Left ventricle myocardium inferior (tissue), 1 donor: ENCODE measurements at regions not wholly inside any gene's neighbourhood (a gene's known extent, or its start where the extent isn't known, plus 50 kb on each side); places are given as distances from the start of the nearest gene placed in this dataset.
"Not testable (repeated sequence)": the region's sequence is repeated elsewhere in the genome, so short reads cannot be mapped to it uniquely, and the experiment has no call there.

Experiments used
- DNase-seq: peaks from one replicate; pipeline ENCODE4 v3.0.0-alpha.2; 2020
- H3K27ac ChIP-seq: fragments of 200-600 bp; replicated peaks from 2 replicates; pipeline ENCODE4 v1.8.0; 2021
- H3K27me3 ChIP-seq: fragments of 200-600 bp; 2 replicates; pipeline ENCODE4 v1.8.0; 2021; ENCODE audit warnings: low read depth
- H3K36me3 ChIP-seq: fragments of 200-600 bp; 2 replicates; pipeline ENCODE4 v1.8.0; 2021
- H3K4me1 ChIP-seq: fragments of 200-600 bp; 2 replicates; pipeline ENCODE4 v1.8.0; 2021
- H3K4me3 ChIP-seq: fragments of 200-600 bp; 2 replicates; pipeline ENCODE4 v1.8.0; 2021; ENCODE audit warnings: mild to moderate bottlenecking, moderate library complexity
- H3K9me3 ChIP-seq: fragments of 200-600 bp; replicated peaks from 2 replicates; pipeline ENCODE4 v1.8.0; 2021
- intact Hi-C: fragments of 100-400 bp; cut with micrococcal nuclease; formaldehyde crosslinking; loops from one replicate; pipeline ENCODE4 v1.11.0; 2022
- TF ChIP-seq, protein P1 (sequence below): fragments of 200-600 bp; IDR thresholded peaks from 2 replicates; pipeline ENCODE4 v1.8.0; 2021; ENCODE audit warnings: antibody characterized with exemption, mild to moderate bottlenecking, borderline replicate concordance
- donor health status: DM: no; HTN: yes; CAD: no; lungs with severe emphysema.

- Histone ChIP-seq H3K9me3 (no peaks in the 10 kb centered on the region), H3K27ac (no peak overlapping the region), H3K4me3 (no peak overlapping the region), H3K36me3 (no peaks in the 10 kb centered on the region), H3K27me3 (no peaks in the 10 kb centered on the region), H3K4me1 (no peaks in the 10 kb centered on the region)
- no peak for DNase-seq
- intact Hi-C loops = no loop called here
- TF ChIP-seq, protein P1, sequence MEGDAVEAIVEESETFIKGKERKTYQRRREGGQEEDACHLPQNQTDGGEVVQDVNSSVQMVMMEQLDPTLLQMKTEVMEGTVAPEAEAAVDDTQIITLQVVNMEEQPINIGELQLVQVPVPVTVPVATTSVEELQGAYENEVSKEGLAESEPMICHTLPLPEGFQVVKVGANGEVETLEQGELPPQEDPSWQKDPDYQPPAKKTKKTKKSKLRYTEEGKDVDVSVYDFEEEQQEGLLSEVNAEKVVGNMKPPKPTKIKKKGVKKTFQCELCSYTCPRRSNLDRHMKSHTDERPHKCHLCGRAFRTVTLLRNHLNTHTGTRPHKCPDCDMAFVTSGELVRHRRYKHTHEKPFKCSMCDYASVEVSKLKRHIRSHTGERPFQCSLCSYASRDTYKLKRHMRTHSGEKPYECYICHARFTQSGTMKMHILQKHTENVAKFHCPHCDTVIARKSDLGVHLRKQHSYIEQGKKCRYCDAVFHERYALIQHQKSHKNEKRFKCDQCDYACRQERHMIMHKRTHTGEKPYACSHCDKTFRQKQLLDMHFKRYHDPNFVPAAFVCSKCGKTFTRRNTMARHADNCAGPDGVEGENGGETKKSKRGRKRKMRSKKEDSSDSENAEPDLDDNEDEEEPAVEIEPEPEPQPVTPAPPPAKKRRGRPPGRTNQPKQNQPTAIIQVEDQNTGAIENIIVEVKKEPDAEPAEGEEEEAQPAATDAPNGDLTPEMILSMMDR = no peak
These were observed 1160.2 kb downstream of the EPHA7 start for GRCh38 chr6:92259171-92259570.

GRCh38 chr6:92243315-92243714, 1176.0 kb downstream of the EPHA7 start:
- H3K36me3 ChIP-seq = no peaks in the 10 kb centered on the region
- H3K27ac ChIP-seq = no peak overlapping the region
- no peak for DNase-seq
- intact Hi-C loops = no loop called here
- no peaks in the 10 kb centered on the region for H3K9me3 ChIP-seq
- TF ChIP-seq, protein P1 = no peak
- no peak overlapping the region for H3K4me3 ChIP-seq
- no peaks in the 10 kb centered on the region for H3K27me3 ChIP-seq
- no peaks in the 10 kb centered on the region for H3K4me1 ChIP-seq

DNA sequence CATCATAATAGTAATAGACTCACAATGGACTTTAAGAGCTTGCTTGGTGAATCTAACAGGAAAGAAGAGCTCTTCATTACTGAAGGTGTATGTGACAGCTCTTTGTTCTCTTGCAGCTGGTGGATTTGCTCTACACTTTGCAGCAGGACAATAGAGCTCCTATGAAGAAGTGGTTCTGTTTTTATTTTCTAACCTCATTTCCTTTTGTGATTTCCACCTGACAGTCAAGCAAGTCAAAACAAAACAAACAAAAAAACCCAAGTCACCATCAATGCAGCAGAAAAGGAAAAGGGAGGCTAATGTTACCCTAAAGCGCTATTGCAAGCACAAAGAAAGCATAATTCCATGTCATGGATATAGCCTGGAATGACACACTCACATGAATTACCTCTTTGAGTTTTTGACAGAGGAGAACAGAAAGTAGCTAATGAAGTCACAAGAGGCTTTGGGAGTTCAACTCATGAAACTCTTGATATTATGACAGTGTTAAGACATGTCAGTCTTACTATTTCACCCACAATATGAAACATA, 1188.1 kb downstream of the EPHA7 start:
- intact Hi-C loops = no loop called here
- no peak for DNase-seq
- TF ChIP-seq, protein P1 = no peak
- Histone ChIP-seq H3K27me3 (no peaks in the 10 kb centered on the region), H3K4me1 (no peaks in the 10 kb centered on the region), H3K36me3 (no peaks in the 10 kb centered on the region), H3K4me3 (no peak overlapping the region), H3K27ac (no peak overlapping the region), H3K9me3 (no peaks in the 10 kb centered on the region)

DNA sequence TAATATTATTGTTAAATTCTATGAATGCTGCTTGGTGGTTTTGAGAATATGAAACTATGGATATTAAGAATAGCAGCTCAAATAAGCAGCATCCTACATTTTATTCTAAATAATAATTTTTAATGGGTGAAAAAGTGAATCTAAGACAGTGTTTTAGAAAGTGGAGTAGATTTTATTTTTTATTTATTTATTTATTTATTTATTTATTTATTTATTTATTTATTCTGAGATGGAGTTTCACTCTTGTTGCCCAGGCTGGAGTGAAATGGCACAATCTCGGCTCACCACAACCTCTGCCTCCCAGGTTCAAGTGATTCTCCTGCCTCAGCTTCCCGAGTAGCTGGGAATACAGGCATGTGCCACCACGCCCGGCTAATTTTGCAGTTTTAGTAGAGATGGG, 1199.4 kb downstream of the EPHA7 start:
- H3K4me3 ChIP-seq, H3K4me1 ChIP-seq, H3K27ac ChIP-seq, H3K36me3 ChIP-seq, DNase-seq, intact Hi-C loops, H3K27me3 ChIP-seq: not testable (repeated sequence)
- peaks cover 17% of the 10 kb centered on the region for H3K9me3 ChIP-seq

DNA sequence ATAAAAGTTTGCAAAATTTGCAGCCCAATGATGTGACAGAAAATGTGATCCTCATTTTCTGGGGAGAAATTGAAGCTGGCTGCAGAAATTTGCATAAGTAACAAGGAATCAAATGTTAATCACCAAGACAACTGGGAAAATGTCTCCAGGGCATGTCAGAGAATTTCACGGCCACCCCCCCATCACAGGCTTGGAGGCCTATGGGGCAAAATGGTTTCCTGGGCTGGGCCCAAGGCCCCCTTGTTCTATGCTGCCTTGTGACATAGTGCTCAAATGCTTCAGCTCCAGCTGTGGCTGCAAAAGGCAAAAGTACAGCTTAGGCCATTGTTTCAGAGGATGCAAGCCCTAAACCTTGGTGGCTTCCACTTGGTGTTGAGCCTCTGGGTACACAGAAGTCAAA, 1202.6 kb downstream of the EPHA7 start:
- intact Hi-C loops = no loop called here
- Histone ChIP-seq H3K27ac (no peak overlapping the region), H3K4me1 (no peaks in the 10 kb centered on the region), H3K27me3 (no peaks in the 10 kb centered on the region), H3K9me3 (peaks cover 21% of the 10 kb centered on the region), H3K4me3 (no peak overlapping the region), H3K36me3 (no peaks in the 10 kb centered on the region)
- no peak for DNase-seq
- TF ChIP-seq, protein P1 = no peak

DNA sequence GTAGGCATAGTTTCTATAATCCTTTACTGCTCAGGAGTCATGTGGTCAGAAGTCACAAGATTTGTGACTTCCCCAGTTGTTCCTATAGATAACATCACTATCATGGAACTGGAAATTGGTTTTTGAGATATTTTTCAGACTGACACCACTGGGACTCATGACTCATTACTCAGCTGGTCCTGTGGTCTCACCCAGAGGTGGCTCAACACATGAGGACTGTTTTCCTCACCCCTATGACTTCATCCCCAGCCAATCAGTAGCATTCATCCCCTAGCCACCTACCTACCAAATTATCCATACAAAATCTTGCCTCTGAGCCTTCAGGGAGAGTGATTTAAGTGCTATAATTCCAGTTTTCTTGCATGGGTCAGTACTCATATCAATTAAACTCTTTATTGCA, 1217.7 kb downstream of the EPHA7 start:
- TF ChIP-seq, protein P1 = no peak
- Histone ChIP-seq H3K27me3 (no peaks in the 10 kb centered on the region), H3K27ac (no peak overlapping the region), H3K36me3 (no peaks in the 10 kb centered on the region), H3K9me3 (peaks cover 9% of the 10 kb centered on the region), H3K4me3 (no peak overlapping the region), H3K4me1 (no peaks in the 10 kb centered on the region)
- intact Hi-C loops = no loop called here
- no peak for DNase-seq
